ENCODE measurements at regions not wholly inside any gene's neighbourhood (a gene's known extent, or its start where the extent isn't known, plus 50 kb on each side); places are given as distances from the start of the nearest gene placed in this dataset.

DNA sequence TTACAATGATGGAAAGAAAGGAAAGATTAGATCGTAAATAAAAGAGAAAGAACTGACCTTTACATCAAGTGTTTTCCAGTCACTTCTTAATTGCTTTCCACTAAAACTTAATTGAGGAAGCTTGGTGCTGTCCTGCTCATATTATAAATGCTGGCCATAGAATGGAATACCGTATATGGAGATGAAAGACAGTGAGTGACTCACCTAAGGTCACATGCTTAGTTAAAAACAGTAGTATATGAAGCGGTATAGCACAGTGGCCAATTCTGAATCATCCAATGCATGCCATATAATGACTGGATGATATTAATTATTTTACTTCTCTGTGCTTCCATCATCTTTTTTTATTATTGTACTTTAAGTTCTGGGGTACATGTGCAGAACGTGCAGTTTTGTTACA, 482.4 kb upstream of the SGCD start:
- no peaks in the 10 kb centered on the region for H3K9me3 ChIP-seq
- intact Hi-C loops (cut with DNase I; ENCODE audit: low total_unique reads) = no loop called here
- no peak overlapping the region for H3K27ac ChIP-seq
- DNase-seq (ENCODE audit: low spot score in 2 of 2) = no peak
- H3K27me3 ChIP-seq = no peaks in the 10 kb centered on the region
- H3K36me3 ChIP-seq = no peaks in the 10 kb centered on the region
- no peak overlapping the region for H3K4me3 ChIP-seq
- TF ChIP-seq POLR2AphosphoS5 (IDR thresholded peaks at IDR 0.05) = no peak
- TF ChIP-seq, protein P1, sequence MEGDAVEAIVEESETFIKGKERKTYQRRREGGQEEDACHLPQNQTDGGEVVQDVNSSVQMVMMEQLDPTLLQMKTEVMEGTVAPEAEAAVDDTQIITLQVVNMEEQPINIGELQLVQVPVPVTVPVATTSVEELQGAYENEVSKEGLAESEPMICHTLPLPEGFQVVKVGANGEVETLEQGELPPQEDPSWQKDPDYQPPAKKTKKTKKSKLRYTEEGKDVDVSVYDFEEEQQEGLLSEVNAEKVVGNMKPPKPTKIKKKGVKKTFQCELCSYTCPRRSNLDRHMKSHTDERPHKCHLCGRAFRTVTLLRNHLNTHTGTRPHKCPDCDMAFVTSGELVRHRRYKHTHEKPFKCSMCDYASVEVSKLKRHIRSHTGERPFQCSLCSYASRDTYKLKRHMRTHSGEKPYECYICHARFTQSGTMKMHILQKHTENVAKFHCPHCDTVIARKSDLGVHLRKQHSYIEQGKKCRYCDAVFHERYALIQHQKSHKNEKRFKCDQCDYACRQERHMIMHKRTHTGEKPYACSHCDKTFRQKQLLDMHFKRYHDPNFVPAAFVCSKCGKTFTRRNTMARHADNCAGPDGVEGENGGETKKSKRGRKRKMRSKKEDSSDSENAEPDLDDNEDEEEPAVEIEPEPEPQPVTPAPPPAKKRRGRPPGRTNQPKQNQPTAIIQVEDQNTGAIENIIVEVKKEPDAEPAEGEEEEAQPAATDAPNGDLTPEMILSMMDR (IDR thresholded peaks at IDR 0.05) = no peak
- no peak for TF ChIP-seq POLR2A (IDR thresholded peaks at IDR 0.05)
- no peaks in the 10 kb centered on the region for H3K4me1 ChIP-seq

DNA sequence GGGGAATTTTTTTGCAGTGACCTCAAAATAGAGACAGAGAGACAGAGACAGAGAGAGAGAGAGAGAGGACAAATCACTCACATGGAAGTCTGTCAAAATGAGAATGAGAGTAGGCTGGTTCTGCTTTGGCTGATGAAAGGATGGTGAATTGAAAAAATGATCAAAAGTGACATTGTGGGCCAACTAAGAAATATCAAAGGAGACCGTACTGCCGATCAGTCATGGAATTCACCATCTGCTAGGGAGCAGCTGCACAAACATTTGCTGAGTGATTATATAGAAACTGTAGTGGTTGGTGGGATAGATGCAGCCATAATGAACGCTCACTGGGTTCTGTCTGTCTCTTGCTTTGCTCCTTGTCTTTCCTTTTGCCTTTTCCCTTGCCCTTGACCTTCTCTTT, 476.6 kb upstream of the SGCD start:
- no peaks in the 10 kb centered on the region for H3K36me3 ChIP-seq
- no peak for DNase-seq (ENCODE audit: low spot score in 2 of 2)
- no peaks in the 10 kb centered on the region for H3K27me3 ChIP-seq
- H3K9me3 ChIP-seq = no peaks in the 10 kb centered on the region
- H3K4me3 ChIP-seq = no peak overlapping the region
- intact Hi-C loops (cut with DNase I; ENCODE audit: low total_unique reads) = no loop called here
- no peak overlapping the region for H3K27ac ChIP-seq
- TF ChIP-seq POLR2A (IDR thresholded peaks at IDR 0.05) (no peak), POLR2AphosphoS5 (IDR thresholded peaks at IDR 0.05) (no peak)
- TF ChIP-seq, protein P1 (IDR thresholded peaks at IDR 0.05) = no peak
- H3K4me1 ChIP-seq = no peaks in the 10 kb centered on the region

DNA sequence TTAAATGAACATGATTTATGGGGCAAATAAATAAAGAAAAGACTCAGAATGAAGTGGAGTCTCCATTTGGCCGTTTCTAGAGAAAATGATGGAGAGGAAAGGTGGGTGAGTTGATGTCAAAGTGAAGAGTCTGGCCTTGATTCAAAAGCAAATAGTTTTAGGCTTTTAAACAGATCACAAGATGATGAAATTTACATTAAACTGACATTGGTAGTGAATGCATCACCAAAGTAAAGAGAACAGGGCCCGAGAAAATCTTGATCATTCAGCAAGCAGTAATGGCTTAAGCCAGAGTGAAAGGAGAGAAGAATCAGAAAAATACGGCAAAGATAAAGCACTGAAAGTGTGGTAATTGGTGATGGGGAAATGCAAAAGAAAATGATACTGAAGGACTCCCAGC, 460.0 kb upstream of the SGCD start:
- no peak overlapping the region for H3K4me3 ChIP-seq
- no peaks in the 10 kb centered on the region for H3K9me3 ChIP-seq
- intact Hi-C loops (cut with DNase I; ENCODE audit: low total_unique reads) = loop anchor here (10.0 kb wide), 1 partner anchor 1792 kb away; no protein-coding TSS in a partner anchor
- no peak overlapping the region for H3K27ac ChIP-seq
- TF ChIP-seq POLR2A (IDR thresholded peaks at IDR 0.05) (no peak), POLR2AphosphoS5 (IDR thresholded peaks at IDR 0.05) (no peak)
- TF ChIP-seq, protein P1 (IDR thresholded peaks at IDR 0.05) = no peak
- no peaks in the 10 kb centered on the region for H3K27me3 ChIP-seq
- no peaks in the 10 kb centered on the region for H3K4me1 ChIP-seq
- no peak for DNase-seq (ENCODE audit: low spot score in 2 of 2)
- no peaks in the 10 kb centered on the region for H3K36me3 ChIP-seq

DNA sequence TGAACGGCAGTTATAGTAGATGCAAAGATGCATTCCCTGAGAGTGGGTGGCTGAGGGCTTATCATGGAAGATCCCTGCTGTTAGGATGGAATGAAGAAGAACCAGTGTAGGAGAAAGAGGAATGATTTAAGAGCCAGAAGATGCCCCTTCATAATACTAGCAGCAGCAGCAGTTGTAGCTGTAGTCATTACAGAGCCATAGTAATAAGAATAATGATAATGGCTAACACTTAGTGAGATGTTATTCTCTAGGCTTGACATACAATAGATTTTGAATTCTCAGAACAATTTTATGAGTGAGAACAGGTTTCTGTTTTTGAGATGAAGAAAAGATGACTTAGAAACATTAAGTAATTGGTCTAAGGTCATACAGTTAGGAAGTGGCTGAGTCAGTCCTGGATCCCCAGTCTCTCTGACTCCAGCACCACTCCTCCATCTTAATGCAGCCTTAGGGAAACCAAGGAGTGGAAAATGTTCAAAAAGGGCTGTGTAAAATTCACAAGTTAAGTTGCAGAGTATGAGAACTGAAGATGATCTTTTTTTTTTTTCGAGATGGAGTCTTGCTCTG, 459.4 kb upstream of the SGCD start:
- no peaks in the 10 kb centered on the region for H3K9me3 ChIP-seq
- no peaks in the 10 kb centered on the region for H3K36me3 ChIP-seq
- intact Hi-C loops (cut with DNase I; ENCODE audit: low total_unique reads) = loop anchor here (10.0 kb wide), 1 partner anchor 1793 kb away; no protein-coding TSS in a partner anchor
- H3K4me3 ChIP-seq = no peak overlapping the region
- no peaks in the 10 kb centered on the region for H3K27me3 ChIP-seq
- no peak for TF ChIP-seq POLR2A (IDR thresholded peaks at IDR 0.05)
- TF ChIP-seq, protein P1 (IDR thresholded peaks at IDR 0.05) = no peak
- TF ChIP-seq POLR2AphosphoS5 (IDR thresholded peaks at IDR 0.05) = no peak
- no peak for DNase-seq (ENCODE audit: low spot score in 2 of 2)
- no peaks in the 10 kb centered on the region for H3K4me1 ChIP-seq
- no peak overlapping the region for H3K27ac ChIP-seq

DNA sequence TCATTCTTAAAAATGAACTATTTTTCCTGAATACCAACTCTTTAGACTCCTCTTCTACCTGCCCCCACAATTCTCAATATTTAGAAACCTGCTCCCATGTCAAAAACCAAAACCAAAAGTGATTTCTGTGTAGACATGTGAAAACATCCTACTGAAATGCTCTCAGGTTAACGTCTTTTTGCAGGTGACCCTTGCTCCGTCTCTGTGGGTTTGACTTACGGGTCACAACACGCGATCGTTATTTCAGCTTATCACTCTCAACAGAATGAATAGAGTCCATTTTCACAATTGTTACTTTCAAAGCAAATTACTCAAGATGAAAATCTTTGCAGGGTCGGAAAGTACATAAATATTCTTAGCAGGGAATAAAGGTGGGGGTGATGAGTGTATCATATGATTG, 456.3 kb upstream of the SGCD start:
- H3K4me1 ChIP-seq = no peaks in the 10 kb centered on the region
- no peaks in the 10 kb centered on the region for H3K9me3 ChIP-seq
- H3K36me3 ChIP-seq = no peaks in the 10 kb centered on the region
- no peak overlapping the region for H3K4me3 ChIP-seq
- H3K27ac ChIP-seq = no peak overlapping the region
- intact Hi-C loops (cut with DNase I; ENCODE audit: low total_unique reads) = no loop called here
- TF ChIP-seq, protein P1 (IDR thresholded peaks at IDR 0.05) = no peak
- no peaks in the 10 kb centered on the region for H3K27me3 ChIP-seq
- no peak for DNase-seq (ENCODE audit: low spot score in 2 of 2)
